PC-3 (cell line): ENCODE measurements at regions not wholly inside any gene's neighbourhood (a gene's known extent, or its start where the extent isn't known, plus 50 kb on each side); places are given as distances from the start of the nearest gene placed in this dataset.

Experiments
- ATAC-seq: fragments of 200-7000 bp; cut with Tn5 transposase; 2 replicates; pipeline ENCODE4 v1.9.1; 2020; ENCODE audit warnings: mild to moderate bottlenecking, moderate library complexity
- BruUV-seq: library from RNA; stranded (reverse); fragments of 400-500 nt; replicated peaks from 2 replicates; lab custom pipeline; 2021; lab: Mats Ljungman, UMichigan
- CTCF ChIA-PET: fragments of 300-600 bp; sonication (Branson Sonifier 250); formaldehyde crosslinking; loops from one replicate; lab custom pipeline; 2022; ENCODE audit warnings: antibody characterized with exemption; lab: Charles Lee
- POLR2A ChIA-PET: fragments of 300-600 bp; sonication (Branson Sonifier 250); formaldehyde crosslinking; loops from one replicate; lab custom pipeline; 2022; ENCODE audit warnings: antibody characterized with exemption; ENCODE audit not compliant: unreplicated experiment; lab: Charles Lee
- DNase-seq: peaks from one replicate; pipeline ENCODE4 v3.0.0-alpha.2; 2015
- H2AFZ ChIP-seq: fragments of 300-600 bp; sonication (generic); 2 replicates; pipeline ENCODE4 v1.6.0; 2016; ENCODE audit warnings: antibody characterized with exemption, low read length
- H3F3A ChIP-seq: fragments of 300-600 bp; sonication (generic); one replicate; pipeline ENCODE4 v1.6.0; 2017; ENCODE audit warnings: antibody characterized with exemption, low read length, control low read depth, mild to moderate bottlenecking; ENCODE audit not compliant: unreplicated experiment
- H3K27ac ChIP-seq: fragments of 300-600 bp; sonication (generic); 2 replicates; pipeline ENCODE4 v1.5.1; 2016; ENCODE audit warnings: mild to moderate bottlenecking, low read length
- H3K27me3 ChIP-seq: fragments of 300-600 bp; sonication (generic); 2 replicates; pipeline ENCODE4 v1.6.1; 2016; ENCODE audit warnings: low read length, mixed read lengths
- H3K36me3 ChIP-seq: fragments of 300-600 bp; sonication (generic); 2 replicates; pipeline ENCODE4 v1.6.1; 2016; ENCODE audit warnings: low read depth, mixed run types, low read length, mixed read lengths
- H3K4me1 ChIP-seq: fragments of 300-600 bp; sonication (generic); 2 replicates; pipeline ENCODE4 v1.5.1; 2016; ENCODE audit warnings: low read length; ENCODE audit not compliant: insufficient read depth
- H3K4me2 ChIP-seq: fragments of 300-600 bp; sonication (generic); 2 replicates; pipeline ENCODE4 v1.6.0; 2016; ENCODE audit warnings: low read length
- H3K4me3 ChIP-seq: fragments of 300-600 bp; sonication (generic); 2 replicates; pipeline ENCODE4 v1.5.1; 2016; ENCODE audit warnings: mild to moderate bottlenecking, low read length, mixed read lengths
- H3K79me2 ChIP-seq: fragments of 300-600 bp; sonication (generic); 2 replicates; pipeline ENCODE4 v1.6.1; 2017; ENCODE audit warnings: low read length, mixed read lengths
- H3K9ac ChIP-seq: fragments of 300-600 bp; sonication (generic); 2 replicates; pipeline ENCODE4 v1.6.0; 2016; ENCODE audit warnings: mild to moderate bottlenecking, low read length
- H3K9me2 ChIP-seq: fragments of 300-600 bp; sonication (generic); replicated peaks from 2 replicates; pipeline ENCODE4 v1.6.1; 2016; ENCODE audit warnings: mixed run types, low read length, mixed read lengths
- H3K9me3 ChIP-seq: fragments of 300-600 bp; sonication (generic); 2 replicates; pipeline ENCODE4 v1.6.1; 2016; ENCODE audit warnings: low read length, mixed read lengths
- H4K20me1 ChIP-seq: fragments of 300-600 bp; sonication (generic); 2 replicates; pipeline ENCODE4 v1.6.1; 2016; ENCODE audit warnings: low read length, mixed read lengths
- CTCF ChIP-seq: fragments of 300-600 bp; sonication (generic); conservative IDR thresholded peaks from 2 replicates; pipeline ENCODE4 v1.5.1; 2017; ENCODE audit warnings: antibody characterized with exemption, low read depth, mild to moderate bottlenecking, low read length
- EZH2 ChIP-seq: fragments of 300-600 bp; sonication (generic); IDR thresholded peaks from one replicate; pipeline ENCODE4 v1.6.1; 2017; ENCODE audit warnings: antibody characterized with exemption, mild to moderate bottlenecking, low read length; ENCODE audit not compliant: unreplicated experiment
- EZH2phosphoT487 ChIP-seq: fragments of 300-600 bp; sonication (generic); IDR thresholded peaks from 2 replicates; pipeline ENCODE4 v1.6.1; 2018; ENCODE audit warnings: mild to moderate bottlenecking, antibody characterized with exemption, low read length, borderline replicate concordance
- intact Hi-C: fragments of 100-400 bp; cut with micrococcal nuclease; formaldehyde crosslinking; loops from 2 replicates; pipeline ENCODE4 v1.9.0; 2023

DNA sequence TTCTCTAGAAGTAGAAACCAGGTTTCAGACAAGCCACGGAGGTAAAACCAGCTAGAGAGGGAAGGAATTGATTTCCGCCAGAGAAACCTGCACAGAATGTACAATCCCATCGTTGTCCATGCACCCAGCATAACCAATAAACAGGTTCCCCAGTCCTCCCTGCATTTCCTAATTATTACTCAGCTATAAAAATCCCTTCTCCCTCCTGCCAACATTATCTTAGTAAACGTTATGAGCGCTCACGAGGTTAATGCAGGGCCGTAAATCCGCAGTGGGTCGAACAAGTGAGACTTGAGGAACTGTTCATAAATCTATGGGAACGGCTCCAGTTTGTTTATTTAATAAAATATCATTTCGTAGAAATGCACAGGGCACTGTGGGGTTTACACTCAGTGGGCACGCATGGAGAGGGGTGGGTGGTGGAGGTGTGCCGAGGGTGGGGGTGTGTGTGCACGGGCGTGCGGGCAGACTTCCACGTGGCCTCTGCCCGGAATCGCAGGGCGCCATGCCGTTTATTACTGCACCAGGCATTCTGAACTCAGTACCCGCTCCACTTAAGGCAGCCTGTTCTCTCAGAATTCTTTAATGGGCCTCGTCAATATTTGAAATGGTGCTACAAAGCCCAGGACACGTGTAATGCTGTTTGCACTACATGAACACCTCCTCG lies 257.3 kb downstream of the MIAT start:
- Histone ChIP-seq H2AFZ (no peak overlapping the region), H3K9ac (no peak overlapping the region), H3K4me1 (no peaks in the 10 kb centered on the region), H3K9me3 (no peaks in the 10 kb centered on the region), H3K79me2 (no peaks in the 10 kb centered on the region), H3K27me3 (peaks cover 43% of the 10 kb centered on the region), H3K4me2 (no peak overlapping the region), H3K9me2 (no peaks in the 10 kb centered on the region), H3K4me3 (no peak overlapping the region), H4K20me1 (no peaks in the 10 kb centered on the region), H3F3A (no peaks in the 10 kb centered on the region), H3K36me3 (no peaks in the 10 kb centered on the region), H3K27ac (no peak overlapping the region)
- POLR2A ChIA-PET, result no interaction called here
- intact Hi-C loops, result no loop called here
- no TSS peak for BruUV-seq
- DNase-seq (no peak), ATAC-seq (no peak)
- TF ChIP-seq EZH2 (no peak), CTCF (no peak), EZH2phosphoT487 (no peak)
- CTCF ChIA-PET, result no interaction called here

DNA sequence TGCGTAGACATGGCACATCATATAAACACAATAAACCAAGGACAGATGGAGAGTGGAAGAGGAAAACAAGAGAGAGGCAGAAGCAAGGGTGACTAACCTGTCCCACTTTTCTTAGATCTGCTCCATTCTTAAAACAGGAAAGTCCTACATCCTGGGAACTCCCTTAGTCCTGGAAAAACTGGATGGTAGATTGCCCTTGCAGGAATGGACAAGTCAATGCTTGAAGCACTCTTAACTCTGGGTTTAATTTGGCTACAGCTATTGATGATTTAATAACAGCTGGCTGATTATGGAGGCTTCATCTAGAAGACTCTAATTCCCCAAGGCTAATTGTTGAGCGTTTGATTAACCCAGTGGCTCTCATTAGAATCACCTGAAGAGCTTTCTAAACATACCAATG lies 258.8 kb downstream of the MIAT start:
- ChIA-PET CTCF (no interaction called here), POLR2A (no interaction called here)
- H3K27me3 ChIP-seq, result peaks cover 33% of the 10 kb centered on the region
- no peak overlapping the region for H3K27ac ChIP-seq
- H3K36me3 ChIP-seq, result no peaks in the 10 kb centered on the region
- H4K20me1 ChIP-seq, result no peaks in the 10 kb centered on the region
- H3K79me2 ChIP-seq, result no peaks in the 10 kb centered on the region
- DNase-seq (no peak), ATAC-seq (no peak)
- intact Hi-C loops, result no loop called here
- H3K4me3 ChIP-seq, result no peak overlapping the region
- no peaks in the 10 kb centered on the region for H3F3A ChIP-seq
- TF ChIP-seq CTCF (no peak), EZH2phosphoT487 (no peak), EZH2 (no peak)
- H2AFZ ChIP-seq, result no peak overlapping the region
- no peak overlapping the region for H3K9ac ChIP-seq
- no peaks in the 10 kb centered on the region for H3K4me1 ChIP-seq
- H3K9me2 ChIP-seq, result no peaks in the 10 kb centered on the region
- no peaks in the 10 kb centered on the region for H3K9me3 ChIP-seq
- BruUV-seq, result no TSS peak
- no peak overlapping the region for H3K4me2 ChIP-seq

DNA sequence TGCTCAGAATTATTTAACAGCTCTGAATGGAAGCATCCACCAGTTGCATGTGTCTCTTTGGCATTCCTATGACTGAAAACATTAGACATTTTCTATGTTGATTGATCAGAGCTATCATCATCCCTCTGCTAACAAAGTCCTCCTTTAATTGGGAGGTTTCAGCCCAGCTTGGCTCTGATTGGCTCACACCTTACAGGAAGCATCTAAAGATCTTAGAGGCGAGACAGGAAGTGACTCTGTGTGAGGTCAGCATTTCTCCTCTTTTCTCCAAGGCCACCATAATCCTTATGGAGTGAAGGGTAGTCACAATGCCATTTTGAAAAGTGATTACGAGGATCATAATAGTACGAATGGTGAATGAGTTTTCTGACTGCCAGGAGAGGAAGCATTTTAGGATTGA lies 260.8 kb downstream of the MIAT start:
- Histone ChIP-seq H2AFZ (no peak overlapping the region), H3K36me3 (no peaks in the 10 kb centered on the region), H4K20me1 (no peaks in the 10 kb centered on the region), H3K9ac (no peak overlapping the region), H3K4me3 (no peak overlapping the region), H3K27ac (no peak overlapping the region), H3K4me2 (no peak overlapping the region), H3K79me2 (no peaks in the 10 kb centered on the region), H3K27me3 (peaks cover 14% of the 10 kb centered on the region), H3K9me2 (no peaks in the 10 kb centered on the region), H3K4me1 (no peaks in the 10 kb centered on the region), H3K9me3 (no peaks in the 10 kb centered on the region), H3F3A (no peaks in the 10 kb centered on the region)
- CTCF ChIA-PET, result no interaction called here
- intact Hi-C loops, result no loop called here
- TF ChIP-seq EZH2phosphoT487 (no peak), EZH2 (no peak), CTCF (no peak)
- POLR2A ChIA-PET, result no interaction called here
- DNase-seq (no peak), ATAC-seq (no peak)
- no TSS peak for BruUV-seq
